T-helper 2 cell treated with Interferon-gamma antibody and Interleukin-4, amounts not matched to agents 100 ng/mL and 5 ng/mL, for 36 hours (primary cell): ENCODE measurements at regions not wholly inside any gene's neighbourhood (a gene's known extent, or its start where the extent isn't known, plus 50 kb on each side); places are given as distances from the start of the nearest gene placed in this dataset.

Experiments
- intact Hi-C: fragments of 100-400 bp; cut with micrococcal nuclease; formaldehyde crosslinking; loops from one replicate; pipeline ENCODE4 v1.15.1; 2023

GRCh38 chr6:138550346-138550767, 51.1 kb upstream of the NHSL1 start:
- intact Hi-C loops = no loop called here

GRCh38 chr6:138554146-138554545, 54.9 kb upstream of the NHSL1 start:
- intact Hi-C loops = no loop called here

DNA sequence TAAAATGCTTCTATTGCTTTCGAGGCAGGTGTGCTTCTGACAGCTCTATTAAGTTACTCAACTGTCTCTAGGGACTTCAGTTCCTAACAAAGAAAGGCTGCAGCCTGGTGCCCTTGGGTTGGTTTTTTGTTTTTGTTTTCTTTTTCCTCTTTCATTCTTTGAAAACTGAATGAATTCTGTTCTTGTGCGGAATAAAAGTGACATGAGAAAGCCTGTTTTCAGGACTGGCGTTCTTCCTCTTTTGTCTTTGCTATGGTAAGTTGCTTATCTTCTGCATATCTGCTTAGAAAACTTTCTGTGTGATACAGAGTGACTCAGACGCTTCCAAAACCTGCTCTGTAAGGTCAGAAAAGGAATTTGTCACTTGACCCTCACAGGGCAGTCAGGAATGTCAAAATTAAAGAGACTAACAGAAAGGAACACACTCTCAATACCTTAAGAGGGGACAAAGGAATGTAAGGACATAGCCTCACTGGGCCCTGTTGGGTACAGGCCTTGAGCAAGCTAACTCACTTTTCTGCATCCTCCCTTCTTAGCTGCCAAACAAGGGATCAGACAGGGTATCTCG, 56.2 kb upstream of the NHSL1 start:
- intact Hi-C loops = no loop called here

GRCh38 chr6:138557147-138557546, 57.9 kb upstream of the NHSL1 start:
- intact Hi-C loops = no loop called here

DNA sequence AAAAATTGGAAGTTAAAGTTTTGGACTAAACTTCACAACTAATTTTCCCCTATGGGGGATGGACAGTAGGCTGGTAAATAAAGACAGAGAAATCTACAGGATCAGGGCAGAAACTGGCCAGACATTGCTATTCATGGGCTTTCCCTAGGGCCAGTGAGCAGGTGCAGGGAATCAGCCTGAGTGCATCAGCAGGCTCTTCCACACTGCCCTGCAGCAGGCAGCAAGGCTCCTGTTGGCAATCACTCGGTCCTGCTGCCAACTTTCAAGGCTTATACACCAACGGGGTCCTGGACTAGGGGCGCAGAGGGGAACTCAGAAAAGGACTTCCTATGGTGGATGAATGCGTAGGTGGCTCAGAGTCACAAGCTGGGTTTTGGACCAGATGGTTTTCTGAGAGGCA, 59.8 kb upstream of the NHSL1 start:
- intact Hi-C loops = no loop called here

DNA sequence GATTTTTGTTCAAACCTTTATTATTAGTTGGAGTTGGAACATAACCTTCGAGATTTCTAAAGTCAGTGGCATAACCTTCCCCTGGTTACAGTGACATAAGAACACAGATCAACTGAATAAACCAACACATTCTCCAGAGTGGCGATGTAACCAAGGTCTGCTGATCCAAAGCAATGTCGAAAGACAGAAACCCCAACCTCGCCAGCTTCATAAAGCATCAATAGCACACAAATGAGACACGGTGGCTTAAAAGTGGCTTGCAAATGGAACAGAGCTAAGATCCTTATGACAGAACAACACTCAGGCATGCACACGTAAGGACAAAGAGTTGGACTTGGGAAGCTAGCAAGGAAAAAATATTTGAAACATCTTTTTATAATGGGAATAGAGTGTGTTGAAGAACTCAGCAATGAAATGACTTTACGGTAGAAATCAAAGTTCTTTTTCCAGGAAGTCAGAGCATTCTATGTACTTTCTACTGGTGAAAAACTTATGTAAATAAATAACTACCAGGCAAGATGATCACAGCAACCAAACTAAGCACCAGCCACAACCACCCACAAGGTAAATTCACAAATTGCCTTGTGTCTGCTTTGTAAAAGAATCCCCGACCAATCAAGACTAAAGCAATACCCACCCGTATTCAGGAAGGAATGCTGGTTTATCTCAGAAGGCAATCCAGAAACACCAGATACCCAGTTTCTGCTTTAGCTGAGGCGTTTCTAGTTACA, 61.0 kb upstream of the NHSL1 start:
- intact Hi-C loops = no loop called here

DNA sequence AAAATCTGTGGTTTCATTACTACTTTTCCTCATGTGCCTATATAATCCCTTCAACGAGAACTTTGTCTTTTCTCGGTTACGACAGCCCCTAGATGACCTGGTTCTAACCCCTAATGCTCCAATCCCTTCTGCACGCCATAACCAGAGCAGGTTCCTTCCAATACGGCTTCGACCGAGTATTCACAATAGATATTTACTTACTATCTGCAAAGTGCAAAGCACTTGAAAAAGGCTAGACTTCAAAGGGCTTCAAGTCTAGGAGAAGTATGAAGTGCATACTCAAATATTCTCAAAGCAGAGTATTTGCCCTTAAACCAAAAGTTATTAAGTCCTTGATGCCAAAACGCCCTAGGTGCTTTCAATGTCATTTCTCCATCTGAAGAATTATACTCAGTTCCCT, 63.4 kb upstream of the NHSL1 start:
- intact Hi-C loops = no loop called here

- intact Hi-C loops = no loop called here
These were observed 63.9 kb upstream of the NHSL1 start for GRCh38 chr6:138563231-138563630.

DNA sequence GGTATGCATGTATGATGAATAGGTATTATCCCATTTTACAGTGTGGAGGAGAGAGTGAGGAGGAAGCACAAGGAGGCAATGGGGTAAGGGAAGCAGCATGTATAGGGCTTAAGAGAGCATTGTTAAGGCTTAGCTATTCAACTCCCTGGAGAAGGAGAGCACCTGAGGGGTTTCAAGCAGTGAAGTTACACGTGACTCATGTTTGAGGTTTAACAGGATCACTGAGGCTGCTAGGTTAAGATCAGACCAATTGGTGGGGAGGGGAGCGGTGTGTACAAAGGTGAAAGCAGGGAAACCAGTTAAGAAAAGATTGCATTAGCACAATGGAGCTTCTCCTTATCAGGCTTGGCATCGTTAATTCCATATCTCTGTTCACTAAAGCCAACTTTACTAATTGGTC, 64.4 kb upstream of the NHSL1 start:
- intact Hi-C loops = no loop called here

GRCh38 chr6:138564170-138564721, 65.0 kb upstream of the NHSL1 start:
- intact Hi-C loops = no loop called here

- intact Hi-C loops = no loop called here
These were observed 67.8 kb upstream of the NHSL1 start for GRCh38 chr6:138567052-138567451.

DNA sequence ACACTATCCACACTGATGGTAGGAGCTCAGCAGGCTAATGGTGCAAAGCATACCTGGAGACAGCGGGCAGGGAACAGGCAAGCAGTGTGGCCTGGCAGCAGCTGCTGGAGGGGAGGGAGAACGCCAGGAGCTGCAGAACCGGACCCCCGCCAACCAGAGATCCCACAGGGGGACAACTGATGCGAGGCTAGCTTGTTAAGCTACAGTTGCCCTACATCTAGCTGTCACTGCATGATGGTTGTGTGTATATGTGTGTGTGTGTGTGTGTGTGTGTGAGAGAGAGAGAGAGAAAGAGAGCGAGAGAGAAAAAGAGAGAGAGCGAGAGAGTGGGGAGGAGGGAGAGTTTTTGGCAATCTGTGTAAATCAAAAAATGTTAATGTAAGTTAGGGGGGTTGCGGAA, 69.7 kb upstream of the NHSL1 start:
- intact Hi-C loops = no loop called here

DNA sequence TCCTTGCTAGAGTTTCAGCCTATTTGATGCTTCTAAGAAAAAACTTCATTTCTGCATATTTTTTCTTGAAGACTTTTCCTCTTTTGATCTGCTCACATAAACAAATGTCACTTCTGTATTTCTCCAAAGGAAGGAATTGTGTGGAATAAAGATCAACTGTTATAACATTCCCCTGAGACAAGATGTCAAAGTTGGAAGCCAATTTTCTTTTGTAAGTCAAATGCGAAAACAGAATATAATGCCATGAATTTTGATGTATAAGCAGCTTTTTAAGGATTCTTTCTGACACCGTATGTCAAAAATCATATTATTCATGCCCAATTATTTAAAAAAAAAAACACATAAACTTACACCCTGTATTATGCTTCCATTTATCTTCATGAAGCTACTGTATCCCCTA, 70.3 kb upstream of the NHSL1 start:
- intact Hi-C loops = no loop called here

DNA sequence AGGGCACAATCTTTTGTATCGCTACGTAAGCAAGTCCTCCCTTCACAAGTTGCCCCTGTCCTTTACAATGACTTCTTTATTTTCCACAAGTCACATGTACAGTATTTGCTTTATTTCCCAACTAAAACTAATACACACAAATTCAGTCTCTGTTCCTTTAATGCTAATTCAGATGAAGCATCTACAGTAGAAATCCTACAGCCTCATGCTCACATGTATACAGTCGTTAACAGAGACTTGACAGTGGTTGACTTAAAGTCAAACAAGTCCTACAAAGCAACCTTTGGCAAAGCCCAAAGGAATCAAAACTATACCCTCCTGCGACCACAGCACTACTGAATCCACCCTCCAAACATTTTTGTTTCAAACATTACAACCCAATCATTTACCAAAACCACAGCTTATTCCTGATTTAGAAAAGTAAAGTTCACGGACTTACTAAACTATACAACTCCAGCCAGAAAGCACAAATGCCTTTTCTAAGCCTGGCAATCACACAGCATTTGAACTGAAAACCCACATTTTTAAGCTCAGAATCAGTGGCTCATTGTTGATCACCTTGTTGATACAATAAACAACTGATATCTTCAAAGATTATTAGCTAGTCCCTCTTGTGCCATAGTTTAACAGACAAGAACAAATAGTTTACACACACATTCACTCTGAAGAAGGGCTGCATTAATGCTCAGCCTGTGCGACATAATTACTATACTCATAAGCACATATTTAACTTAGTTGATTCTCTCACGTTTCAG, 70.9 kb upstream of the NHSL1 start:
- intact Hi-C loops = no loop called here

GRCh38 chr6:138570725-138571029, 71.4 kb upstream of the NHSL1 start:
- intact Hi-C loops = no loop called here

GRCh38 chr6:138571181-138571580, 71.9 kb upstream of the NHSL1 start:
- intact Hi-C loops = no loop called here

DNA sequence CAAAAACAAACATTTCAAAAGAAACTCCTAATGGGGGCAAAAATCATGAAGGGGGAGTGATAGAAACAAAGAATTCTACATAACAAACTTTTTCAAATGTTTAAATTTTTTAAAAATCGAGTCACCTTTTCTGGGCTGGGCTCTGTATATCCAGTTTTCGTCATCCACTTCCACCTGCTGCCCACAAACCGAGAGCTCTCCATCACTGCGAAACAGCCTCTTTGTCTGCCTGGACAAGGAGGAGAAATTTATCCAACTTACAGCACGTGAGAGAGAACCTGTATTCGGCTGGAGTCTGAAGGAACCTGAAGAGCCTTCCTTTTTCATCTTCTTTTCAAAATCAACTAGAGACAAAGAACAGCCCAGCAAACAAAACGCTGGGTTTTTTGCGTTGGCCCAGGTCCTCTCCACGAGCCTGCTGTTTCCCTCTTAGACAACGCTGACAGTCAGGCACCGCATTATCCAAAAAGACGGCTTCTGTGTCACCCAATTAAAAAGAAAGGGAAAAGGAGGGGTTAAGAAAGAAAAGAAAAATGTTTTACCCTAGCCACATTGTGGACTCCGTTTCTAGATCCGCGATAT, 72.4 kb upstream of the NHSL1 start:
- intact Hi-C loops = no loop called here

GRCh38 chr6:138572167-138572875, 73.0 kb upstream of the NHSL1 start:
- intact Hi-C loops = no loop called here

DNA sequence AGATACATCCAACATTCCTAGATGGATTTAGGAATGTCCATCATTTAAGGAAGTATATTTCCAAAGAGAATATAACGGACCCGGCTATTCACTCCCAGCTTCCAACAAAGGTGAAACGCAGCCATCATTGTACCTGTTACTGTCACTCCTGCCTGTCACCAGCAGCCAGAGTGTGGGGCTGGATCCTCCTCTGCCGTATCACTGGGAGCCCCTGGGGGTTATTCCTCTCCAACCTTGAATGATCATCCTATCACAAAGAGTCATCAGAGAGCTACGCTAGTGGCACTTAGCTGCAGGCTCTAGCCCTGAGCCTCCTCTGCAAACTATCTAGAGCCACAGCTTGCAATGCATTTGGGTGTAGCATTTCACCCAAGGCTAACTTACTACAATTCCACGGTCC, 73.6 kb upstream of the NHSL1 start:
- intact Hi-C loops = no loop called here

GRCh38 chr6:138575257-138575656, 76.0 kb upstream of the NHSL1 start:
- intact Hi-C loops = no loop called here

- intact Hi-C loops = no loop called here
These were observed 77.0 kb upstream of the NHSL1 start for GRCh38 chr6:138576313-138576712.
